ENCODE measurements at regions not wholly inside any gene's neighbourhood (a gene's known extent, or its start where the extent isn't known, plus 50 kb on each side); places are given as distances from the start of the nearest gene placed in this dataset.

GRCh38 chr5:57411982-57412381, 70.6 kb downstream of the ACTBL2 start:
- DNase-seq (no peak), ATAC-seq (no peak)
- Mint-ChIP-seq H3K9me3 (ENCODE audit: insufficient read depth) (no peaks in the 10 kb centered on the region), H3K4me3 (no peak overlapping the region), H3K27ac (no peak overlapping the region), H3K4me1 (ENCODE audit: low read depth) (no peaks in the 10 kb centered on the region), H3K36me3 (ENCODE audit: low read depth) (no peaks in the 10 kb centered on the region), H3K27me3 (ENCODE audit: low read depth) (no peaks in the 10 kb centered on the region)
- ChIA-PET CTCF (no interaction called here), POLR2A (no interaction called here)

GRCh38 chr5:57410374-57411320, 72.0 kb downstream of the ACTBL2 start:
- H3K27me3 Mint-ChIP-seq (ENCODE audit: low read depth) = no peaks in the 10 kb centered on the region
- H3K27ac Mint-ChIP-seq = no peak overlapping the region
- no peaks in the 10 kb centered on the region for H3K36me3 Mint-ChIP-seq (ENCODE audit: low read depth)
- ATAC-seq = no peak
- ChIA-PET CTCF (interaction anchor here (1.5 kb wide), 1 partner anchor 1050 kb away, joined by 4 read pairs; no protein-coding TSS in a partner anchor), POLR2A (no interaction called here)
- no peaks in the 10 kb centered on the region for H3K9me3 Mint-ChIP-seq (ENCODE audit: insufficient read depth)
- DNase-seq = no peak
- H3K4me1 Mint-ChIP-seq (ENCODE audit: low read depth) = no peaks in the 10 kb centered on the region
- no peak overlapping the region for H3K4me3 Mint-ChIP-seq

- H3K9me3 Mint-ChIP-seq (ENCODE audit: insufficient read depth) = no peaks in the 10 kb centered on the region
- CTCF ChIA-PET = interaction anchor here (1.3 kb wide), 1 partner anchor 90 kb away, joined by 3 read pairs; no protein-coding TSS in a partner anchor
- no peaks in the 10 kb centered on the region for H3K4me1 Mint-ChIP-seq (ENCODE audit: low read depth)
- DNase-seq (no peak), ATAC-seq (no peak)
- POLR2A ChIA-PET = interaction anchor here (0.5 kb wide), 1 partner anchor 29 kb away, joined by 3 read pairs; no protein-coding TSS in a partner anchor
- H3K36me3 Mint-ChIP-seq (ENCODE audit: low read depth) = no peaks in the 10 kb centered on the region
- no peak overlapping the region for H3K27ac Mint-ChIP-seq
- no peak overlapping the region for H3K4me3 Mint-ChIP-seq
- peaks cover under 1% of the 10 kb centered on the region for H3K27me3 Mint-ChIP-seq (ENCODE audit: low read depth)
These were observed 73.9 kb downstream of the ACTBL2 start for GRCh38 chr5:57408714-57409113.

- H3K4me1 Mint-ChIP-seq (ENCODE audit: low read depth) = no peaks in the 10 kb centered on the region
- ATAC-seq (no peak), DNase-seq (no peak)
- H3K36me3 Mint-ChIP-seq (ENCODE audit: low read depth) = no peaks in the 10 kb centered on the region
- CTCF ChIA-PET = interaction anchor here (1.3 kb wide), 1 partner anchor 91 kb away, joined by 3 read pairs; no protein-coding TSS in a partner anchor
- H3K27me3 Mint-ChIP-seq (ENCODE audit: low read depth) = peaks cover 2% of the 10 kb centered on the region
- H3K27ac Mint-ChIP-seq = no peak overlapping the region
- no peak overlapping the region for H3K4me3 Mint-ChIP-seq
- no peaks in the 10 kb centered on the region for H3K9me3 Mint-ChIP-seq (ENCODE audit: insufficient read depth)
- POLR2A ChIA-PET = interaction anchor here (0.5 kb wide), 1 partner anchor 29 kb away, joined by 3 read pairs; no protein-coding TSS in a partner anchor
These were observed 74.3 kb downstream of the ACTBL2 start for GRCh38 chr5:57408285-57408684.

- DNase-seq (no peak), ATAC-seq (no peak)
- Mint-ChIP-seq H3K4me3 (no peak overlapping the region), H3K9me3 (ENCODE audit: insufficient read depth) (no peaks in the 10 kb centered on the region), H3K4me1 (ENCODE audit: low read depth) (no peaks in the 10 kb centered on the region), H3K27ac (no peak overlapping the region), H3K36me3 (ENCODE audit: low read depth) (no peaks in the 10 kb centered on the region), H3K27me3 (ENCODE audit: low read depth) (peaks cover 2% of the 10 kb centered on the region)
- POLR2A ChIA-PET = interaction anchor here (0.6 to 0.7 kb wide), 2 partner anchors 10 to 1370 kb away, joined by 3 to 4 read pairs; no protein-coding TSS in a partner anchor
- CTCF ChIA-PET = no interaction called here
These were observed 75.2 kb downstream of the ACTBL2 start for GRCh38 chr5:57407391-57407790.

GRCh38 chr5:57406641-57407040, 76.0 kb downstream of the ACTBL2 start:
- no peak overlapping the region for H3K27ac Mint-ChIP-seq
- ATAC-seq (no peak), DNase-seq (no peak)
- no peaks in the 10 kb centered on the region for H3K9me3 Mint-ChIP-seq (ENCODE audit: insufficient read depth)
- ChIA-PET POLR2A (no interaction called here), CTCF (no interaction called here)
- H3K4me1 Mint-ChIP-seq (ENCODE audit: low read depth) = no peaks in the 10 kb centered on the region
- no peaks in the 10 kb centered on the region for H3K36me3 Mint-ChIP-seq (ENCODE audit: low read depth)
- H3K27me3 Mint-ChIP-seq (ENCODE audit: low read depth) = peaks cover 2% of the 10 kb centered on the region
- no peak overlapping the region for H3K4me3 Mint-ChIP-seq

- no peak overlapping the region for H3K27ac Mint-ChIP-seq
- no peaks in the 10 kb centered on the region for H3K9me3 Mint-ChIP-seq (ENCODE audit: insufficient read depth)
- no peaks in the 10 kb centered on the region for H3K36me3 Mint-ChIP-seq (ENCODE audit: low read depth)
- peaks cover 2% of the 10 kb centered on the region for H3K27me3 Mint-ChIP-seq (ENCODE audit: low read depth)
- ATAC-seq (no peak), DNase-seq (no peak)
- CTCF ChIA-PET = interaction anchor here (1.3 kb wide), 1 partner anchor 1055 kb away, joined by 4 read pairs; no protein-coding TSS in a partner anchor
- no peak overlapping the region for H3K4me3 Mint-ChIP-seq
- POLR2A ChIA-PET = no interaction called here
- no peaks in the 10 kb centered on the region for H3K4me1 Mint-ChIP-seq (ENCODE audit: low read depth)
These were observed 76.6 kb downstream of the ACTBL2 start for GRCh38 chr5:57405984-57406383.

GRCh38 chr5:57402761-57403160, 79.8 kb downstream of the ACTBL2 start:
- Mint-ChIP-seq H3K36me3 (ENCODE audit: low read depth) (no peaks in the 10 kb centered on the region), H3K27ac (no peak overlapping the region), H3K4me3 (no peak overlapping the region), H3K9me3 (ENCODE audit: insufficient read depth) (no peaks in the 10 kb centered on the region), H3K27me3 (ENCODE audit: low read depth) (peaks cover 2% of the 10 kb centered on the region), H3K4me1 (ENCODE audit: low read depth) (no peaks in the 10 kb centered on the region)
- no peak for DNase-seq
- ChIA-PET POLR2A (no interaction called here), CTCF (no interaction called here)
- no peak for ATAC-seq

GRCh38 chr5:57402348-57402747, 80.3 kb downstream of the ACTBL2 start:
- CTCF ChIA-PET = no interaction called here
- ATAC-seq (no peak), DNase-seq (no peak)
- H3K27ac Mint-ChIP-seq = no peak overlapping the region
- H3K4me3 Mint-ChIP-seq = no peak overlapping the region
- H3K4me1 Mint-ChIP-seq (ENCODE audit: low read depth) = no peaks in the 10 kb centered on the region
- H3K9me3 Mint-ChIP-seq (ENCODE audit: insufficient read depth) = no peaks in the 10 kb centered on the region
- POLR2A ChIA-PET = no interaction called here
- H3K27me3 Mint-ChIP-seq (ENCODE audit: low read depth) = peaks cover 2% of the 10 kb centered on the region
- no peaks in the 10 kb centered on the region for H3K36me3 Mint-ChIP-seq (ENCODE audit: low read depth)

GRCh38 chr5:57398413-57399093, 84.1 kb downstream of the ACTBL2 start:
- Mint-ChIP-seq H3K4me3 (no peak overlapping the region), H3K4me1 (ENCODE audit: low read depth) (no peaks in the 10 kb centered on the region), H3K36me3 (ENCODE audit: low read depth) (no peaks in the 10 kb centered on the region), H3K9me3 (ENCODE audit: insufficient read depth) (no peaks in the 10 kb centered on the region), H3K27ac (no peak overlapping the region), H3K27me3 (ENCODE audit: low read depth) (no peaks in the 10 kb centered on the region)
- ATAC-seq (no peak), DNase-seq (no peak)
- POLR2A ChIA-PET = no interaction called here
- CTCF ChIA-PET = no interaction called here

GRCh38 chr5:57396701-57397100, 85.9 kb downstream of the ACTBL2 start:
- Mint-ChIP-seq H3K4me1 (ENCODE audit: low read depth) (no peaks in the 10 kb centered on the region), H3K9me3 (ENCODE audit: insufficient read depth) (no peaks in the 10 kb centered on the region), H3K36me3 (ENCODE audit: low read depth) (no peaks in the 10 kb centered on the region), H3K27me3 (ENCODE audit: low read depth) (no peaks in the 10 kb centered on the region), H3K4me3 (no peak overlapping the region), H3K27ac (no peak overlapping the region)
- POLR2A ChIA-PET = no interaction called here
- no peak for ATAC-seq
- CTCF ChIA-PET = no interaction called here
- no peak for DNase-seq
